ENCODE measurements at regions not wholly inside any gene's neighbourhood (a gene's known extent, or its start where the extent isn't known, plus 50 kb on each side); places are given as distances from the start of the nearest gene placed in this dataset.

DNA sequence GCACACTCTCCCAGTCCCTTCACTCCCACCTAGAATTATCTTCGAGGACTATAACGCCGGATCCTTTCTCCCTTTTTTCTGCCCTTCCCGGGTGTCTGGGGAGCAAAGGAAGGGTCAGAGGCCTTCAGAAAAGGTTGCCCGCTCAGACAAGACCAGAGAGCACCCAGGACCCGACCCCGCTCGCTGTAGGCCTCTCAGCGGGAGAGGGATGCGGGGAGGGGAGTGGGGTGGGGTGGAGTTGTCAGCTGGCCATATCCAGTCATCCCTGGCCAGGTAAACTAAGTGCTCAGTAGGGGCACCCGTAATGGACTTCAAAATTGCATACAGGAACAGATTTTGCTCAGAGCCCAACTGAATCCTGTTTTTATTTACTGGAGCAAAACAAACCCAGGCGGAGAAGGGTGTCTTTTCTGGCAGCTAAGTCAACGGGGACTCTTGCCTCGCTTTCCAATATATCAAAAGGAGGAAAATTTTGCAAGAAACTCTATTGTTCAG is 65.0 kb downstream of the NOL4 start:
- POLR2A ChIA-PET = no interaction called here
- H3K4me3 ChIP-seq (ENCODE audit: low read depth, low read length) = no peak overlapping the region

DNA sequence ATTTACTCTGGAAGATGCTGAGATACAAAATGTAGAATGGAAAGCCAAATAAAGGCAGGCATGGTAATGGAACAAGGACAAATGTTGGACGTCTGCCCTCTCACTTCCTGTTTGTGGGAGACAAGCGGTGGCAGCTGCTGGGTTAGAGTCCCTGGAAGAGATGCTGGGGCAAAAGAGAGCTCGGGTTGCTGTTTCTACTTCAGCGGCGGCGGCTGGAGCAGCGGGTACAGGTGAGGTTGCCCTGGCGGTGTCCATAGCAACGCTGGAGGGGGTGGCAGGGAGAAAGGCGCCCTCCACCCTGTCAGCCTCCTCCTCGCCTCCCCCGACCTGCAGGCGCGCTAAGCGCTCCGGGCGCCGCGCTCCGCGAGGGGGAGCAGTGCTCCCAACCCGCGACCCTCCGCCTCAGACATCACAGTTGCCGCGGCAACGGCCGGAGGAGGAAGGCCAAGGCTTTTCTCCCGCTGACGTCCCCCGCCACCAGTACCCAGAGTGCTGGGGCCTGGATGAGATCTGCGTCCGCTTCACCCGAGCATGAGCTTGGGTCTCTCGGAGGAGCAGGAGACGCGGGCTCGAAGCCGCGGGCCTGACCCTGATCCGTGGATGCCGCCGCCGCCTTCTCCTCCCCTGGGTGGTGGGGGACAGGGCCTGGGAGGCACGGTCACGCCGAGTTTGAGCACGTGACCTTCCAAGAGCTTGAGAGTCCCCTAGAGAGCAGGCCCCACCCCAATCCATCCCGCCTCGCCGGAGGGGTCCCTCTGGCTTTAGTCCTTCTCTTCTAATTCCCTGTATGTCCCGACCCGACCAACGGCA is 65.6 kb downstream of the NOL4 start:
- H3K36me3 ChIP-seq (ENCODE audit: control insufficient read depth, insufficient read depth, low read length) = no peaks in the 10 kb centered on the region
- ChIA-PET CTCF (interaction anchor here (1.1 to 1.3 kb wide), 2 partner anchors 8 to 36 kb away, joined by 3 read pairs; no protein-coding TSS in a partner anchor), POLR2A (no interaction called here)
- TF ChIP-seq, protein P1, sequence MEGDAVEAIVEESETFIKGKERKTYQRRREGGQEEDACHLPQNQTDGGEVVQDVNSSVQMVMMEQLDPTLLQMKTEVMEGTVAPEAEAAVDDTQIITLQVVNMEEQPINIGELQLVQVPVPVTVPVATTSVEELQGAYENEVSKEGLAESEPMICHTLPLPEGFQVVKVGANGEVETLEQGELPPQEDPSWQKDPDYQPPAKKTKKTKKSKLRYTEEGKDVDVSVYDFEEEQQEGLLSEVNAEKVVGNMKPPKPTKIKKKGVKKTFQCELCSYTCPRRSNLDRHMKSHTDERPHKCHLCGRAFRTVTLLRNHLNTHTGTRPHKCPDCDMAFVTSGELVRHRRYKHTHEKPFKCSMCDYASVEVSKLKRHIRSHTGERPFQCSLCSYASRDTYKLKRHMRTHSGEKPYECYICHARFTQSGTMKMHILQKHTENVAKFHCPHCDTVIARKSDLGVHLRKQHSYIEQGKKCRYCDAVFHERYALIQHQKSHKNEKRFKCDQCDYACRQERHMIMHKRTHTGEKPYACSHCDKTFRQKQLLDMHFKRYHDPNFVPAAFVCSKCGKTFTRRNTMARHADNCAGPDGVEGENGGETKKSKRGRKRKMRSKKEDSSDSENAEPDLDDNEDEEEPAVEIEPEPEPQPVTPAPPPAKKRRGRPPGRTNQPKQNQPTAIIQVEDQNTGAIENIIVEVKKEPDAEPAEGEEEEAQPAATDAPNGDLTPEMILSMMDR (IDR thresholded peaks at IDR 0.05; ENCODE audit: insufficient read depth, low read depth, low read length) = no peak
- no peak overlapping the region for H3K4me3 ChIP-seq (ENCODE audit: low read depth, low read length)
- DNase-seq (ENCODE audit: low read depth) = no peak
- H3K27me3 ChIP-seq (ENCODE audit: control insufficient read depth, insufficient read depth, low read length) = no peaks in the 10 kb centered on the region

More for the DNA sequence above, 65.0 kb downstream of the NOL4 start:
- Histone ChIP-seq H3K27me3 (ENCODE audit: control insufficient read depth, insufficient read depth, low read length) (no peaks in the 10 kb centered on the region), H3K36me3 (ENCODE audit: control insufficient read depth, insufficient read depth, low read length) (no peaks in the 10 kb centered on the region)
- CTCF ChIA-PET = interaction anchor here (1.1 kb wide), 1 partner anchor 9 kb away, joined by 3 read pairs; no protein-coding TSS in a partner anchor
- TF ChIP-seq, protein P1 (IDR thresholded peaks at IDR 0.05; ENCODE audit: insufficient read depth, low read depth, low read length) = no peak
- DNase-seq (ENCODE audit: low read depth) = no peak

DNA sequence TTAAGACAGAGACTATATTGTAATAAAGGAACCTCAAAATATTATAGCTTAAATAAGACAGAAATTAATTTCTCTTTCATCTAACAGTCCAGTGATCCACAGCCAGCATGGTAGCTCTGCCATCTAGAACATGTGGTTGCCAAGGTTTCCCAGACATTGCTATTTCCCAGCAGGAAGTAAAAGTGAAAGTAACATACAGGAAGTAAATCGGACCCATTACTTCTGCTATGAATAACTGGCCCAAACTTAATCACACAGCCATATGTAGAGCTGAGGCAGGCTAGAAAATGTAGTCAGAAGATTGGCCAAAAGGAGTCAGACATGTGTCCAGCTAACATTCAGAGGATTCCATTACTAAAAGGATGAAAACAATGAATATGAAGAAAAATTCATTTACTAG is 71.0 kb downstream of the NOL4 start:
- Histone ChIP-seq H3K4me3 (ENCODE audit: low read depth, low read length) (no peak overlapping the region), H3K27me3 (ENCODE audit: control insufficient read depth, insufficient read depth, low read length) (no peaks in the 10 kb centered on the region), H3K36me3 (ENCODE audit: control insufficient read depth, insufficient read depth, low read length) (no peaks in the 10 kb centered on the region)
- ChIA-PET POLR2A (no interaction called here), CTCF (interaction anchor here (0.9 kb wide), 1 partner anchor 35 kb away, joined by 4 read pairs; no protein-coding TSS in a partner anchor)
- no peak for DNase-seq (ENCODE audit: low read depth)
- TF ChIP-seq, protein P1 (IDR thresholded peaks at IDR 0.05; ENCODE audit: insufficient read depth, low read depth, low read length) = no peak

DNA sequence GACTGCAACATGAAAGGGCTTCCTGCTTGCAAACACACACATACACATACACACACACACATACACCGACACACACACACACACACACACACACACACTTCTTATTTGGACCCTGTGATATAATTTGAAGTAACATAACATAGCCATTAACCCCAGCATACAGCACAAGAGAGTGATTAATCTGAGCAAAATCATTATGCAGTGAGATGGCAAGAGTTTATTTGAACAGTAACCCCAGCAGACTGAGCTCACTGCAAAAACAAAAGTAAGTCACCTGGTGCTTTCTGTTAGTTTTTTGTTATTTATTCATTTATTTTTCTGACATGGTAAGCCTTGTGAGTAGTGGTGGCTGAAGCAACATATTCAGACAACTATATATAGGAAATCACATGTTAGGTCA is 93.7 kb downstream of the NOL4 start:
- DNase-seq (ENCODE audit: low read depth) = no peak
- ChIA-PET POLR2A (no interaction called here), CTCF (interaction anchor here (4.1 kb wide), 1 partner anchor 8 kb away, joined by 19 read pairs; no protein-coding TSS in a partner anchor)
- no peak overlapping the region for H3K4me3 ChIP-seq (ENCODE audit: low read depth, low read length)
- no peaks in the 10 kb centered on the region for H3K27me3 ChIP-seq (ENCODE audit: control insufficient read depth, insufficient read depth, low read length)
- TF ChIP-seq, protein P1 (IDR thresholded peaks at IDR 0.05; ENCODE audit: insufficient read depth, low read depth, low read length) = no peak
- no peaks in the 10 kb centered on the region for H3K36me3 ChIP-seq (ENCODE audit: control insufficient read depth, insufficient read depth, low read length)

DNA sequence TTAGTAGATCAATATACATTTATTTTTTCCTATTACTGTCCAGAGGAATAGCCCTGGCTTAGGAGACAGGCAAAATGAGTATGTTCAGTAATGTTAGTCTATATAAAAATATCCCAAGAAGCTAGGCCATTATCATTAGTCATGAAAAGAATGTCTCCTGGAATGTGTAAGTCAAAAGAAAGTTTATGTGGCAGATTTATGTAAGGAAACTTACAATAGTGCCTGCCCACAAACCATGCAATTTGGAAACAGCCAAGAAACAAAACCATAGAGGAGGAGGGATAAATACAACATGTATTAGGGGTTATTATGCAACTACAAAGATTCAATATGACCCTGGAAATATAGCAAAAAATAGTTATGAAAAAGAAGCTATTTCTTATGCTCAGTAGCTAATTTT is 96.3 kb downstream of the NOL4 start:
- TF ChIP-seq, protein P1 (IDR thresholded peaks at IDR 0.05; ENCODE audit: insufficient read depth, low read depth, low read length) = no peak
- DNase-seq (ENCODE audit: low read depth) = no peak
- CTCF ChIA-PET = no interaction called here

More for the DNA sequence above, 96.3 kb downstream of the NOL4 start:
- POLR2A ChIA-PET = no interaction called here
- Histone ChIP-seq H3K36me3 (ENCODE audit: control insufficient read depth, insufficient read depth, low read length) (no peaks in the 10 kb centered on the region), H3K4me3 (ENCODE audit: low read depth, low read length) (no peak overlapping the region), H3K27me3 (ENCODE audit: control insufficient read depth, insufficient read depth, low read length) (no peaks in the 10 kb centered on the region)
